GM12878 (cell line): ENCODE measurements at regions not wholly inside any gene's neighbourhood (a gene's known extent, or its start where the extent isn't known, plus 50 kb on each side); places are given as distances from the start of the nearest gene placed in this dataset.

ENCODE experiments used
- ATAC-seq: fragments of 200-7000 bp; cut with Tn5 transposase; 3 replicates; pipeline ENCODE4 v1.9.1; 2020; ENCODE audit warnings: mild to moderate bottlenecking, moderate library complexity
- BruUV-seq: library from RNA; stranded (reverse); fragments of 400-500 nt; replicated peaks from 2 replicates; lab custom pipeline; 2021; lab: Mats Ljungman, UMichigan
- CTCF ChIA-PET: fragments of 300-600 bp; sonication (Branson Sonifier 250); formaldehyde crosslinking; extraction: SDS; loops from one replicate; lab custom pipeline; 2021; ENCODE audit warnings: inconsistent platforms; lab: Yijun Ruan, JAX
- POLR2A ChIA-PET: fragments of 350-600 bp; formaldehyde crosslinking; extraction: SDS; loops from one replicate; lab custom pipeline; 2021; ENCODE audit warnings: inconsistent platforms; lab: Charles Lee
- RAD21 ChIA-PET: fragments of 300-600 bp; sonication (Branson Sonifier 250); formaldehyde crosslinking; loops from one replicate; lab custom pipeline; 2023; ENCODE audit warnings: antibody characterized with exemption; ENCODE audit not compliant: unreplicated experiment; lab: Charles Lee
- SMC1A ChIA-PET: fragments of 300-600 bp; sonication (Branson Sonifier 250); formaldehyde crosslinking; loops from one replicate; lab custom pipeline; 2023; ENCODE audit not compliant: unreplicated experiment, uncharacterized antibody; lab: Charles Lee
- DNase-seq: peaks from one replicate; pipeline ENCODE4 v3.0.0-alpha.2; 2011; ENCODE audit warnings: low read depth, low spot score
- FAIRE-seq: peaks from 3 replicates; lab custom pipeline; 2011; peaks lifted over from hg19 to GRCh38; lab: Jason Lieb, UNC
- H2AFZ ChIP-seq: 2 replicates; pipeline ENCODE4 v1.6.0; 2011; ENCODE audit warnings: low read depth, low read length, control low read depth; ENCODE audit not compliant: control insufficient read depth
- H3K27ac ChIP-seq: 2 replicates; pipeline ENCODE4 v1.5.1; 2011; ENCODE audit warnings: control low read depth; ENCODE audit not compliant: control insufficient read depth, insufficient read depth
- H3K27me3 ChIP-seq, 2 experiments: replicated peaks in 1 of 2; 2 replicates each; pipeline versions ENCODE4 v1.6.0 to v1.6.1; 2011; ENCODE audit warnings: low read length in 1 of 2; ENCODE audit not compliant: control insufficient read depth in 2 of 2, insufficient read depth in 2 of 2
- H3K36me3 ChIP-seq, 2 experiments: 2 replicates each; pipeline ENCODE4 v1.5.1; 2011; ENCODE audit warnings: low read length in 1 of 2; ENCODE audit not compliant: control insufficient read depth in 2 of 2, insufficient read depth in 2 of 2
- H3K4me1 ChIP-seq: 2 replicates; pipeline ENCODE4 v1.6.1; 2011; ENCODE audit warnings: mild to moderate bottlenecking, low read length, moderate library complexity, mixed read lengths; ENCODE audit not compliant: control insufficient read depth, insufficient read depth
- H3K4me2 ChIP-seq: 2 replicates; pipeline ENCODE4 v1.6.0; 2011; ENCODE audit warnings: control low read depth; ENCODE audit not compliant: control insufficient read depth, insufficient read depth
- H3K4me3 ChIP-seq: fragments of 200-600 bp; sonication (generic); 2 replicates; pipeline ENCODE4 v1.5.1; 2016
- H3K79me2 ChIP-seq: 2 replicates; pipeline ENCODE4 v1.6.0; 2011; ENCODE audit warnings: low read length; ENCODE audit not compliant: control insufficient read depth, insufficient read depth
- H3K9ac ChIP-seq: 2 replicates; pipeline ENCODE4 v1.8.0; 2011; ENCODE audit warnings: low read length, control low read depth, mixed read lengths; ENCODE audit not compliant: control insufficient read depth, insufficient read depth
- H3K9me3 ChIP-seq: replicated peaks from 3 replicates; pipeline ENCODE4 v1.5.1; 2011; ENCODE audit warnings: mild to moderate bottlenecking, low read length; ENCODE audit not compliant: control insufficient read depth, insufficient read depth
- H4K20me1 ChIP-seq: 2 replicates; pipeline ENCODE4 v1.6.0; 2011; ENCODE audit not compliant: control insufficient read depth, insufficient read depth
- FOXM1 ChIP-seq: IDR thresholded peaks from 2 replicates; pipeline ENCODE4 v1.6.1; 2012; ENCODE audit warnings: low read depth, mild to moderate bottlenecking, inconsistent platforms, low read length, moderate library complexity
- LARP7 ChIP-seq: fragments of 450-650 bp; IDR thresholded peaks from 2 replicates; pipeline ENCODE4 v1.6.1; 2017; ENCODE audit warnings: mild to moderate bottlenecking
- MYC ChIP-seq: IDR thresholded peaks from 2 replicates; pipeline ENCODE4 v1.6.1; 2011; ENCODE audit warnings: mild to moderate bottlenecking, low read length, moderate library complexity, inconsistent platforms; ENCODE audit not compliant: insufficient read depth, insufficient replicate concordance, insufficient read length, severe bottlenecking
- RUNX3 ChIP-seq: IDR thresholded peaks from 2 replicates; pipeline ENCODE4 v1.6.1; 2012; ENCODE audit warnings: low read length, inconsistent platforms
- SRF ChIP-seq, 2 experiments: IDR thresholded peaks; 2 replicates each; pipeline ENCODE4 v1.6.1; 2011; ENCODE audit warnings: low read depth in 2 of 2, low read length in 2 of 2, mild to moderate bottlenecking in 1 of 2, moderate library complexity in 1 of 2
- TARDBP ChIP-seq: IDR thresholded peaks from 2 replicates; pipeline ENCODE4 v1.6.1; 2016; ENCODE audit warnings: borderline replicate concordance
- ZBTB11 ChIP-seq: fragments of 450-650 bp; formaldehyde crosslinking; IDR thresholded peaks from 2 replicates; pipeline ENCODE4 v1.5.0; 2022; ENCODE audit warnings: mild to moderate bottlenecking, missing genetic modification characterization
- WGBS: methylation state at CpG from one replicate; pipeline ENCODE4 v1.1.6; 2016; ENCODE audit warnings: low lambda C conversion rate; ENCODE audit not compliant: insufficient replicate concordance, insufficient coverage; ENCODE audit errors: missing lambda C conversion rate; 5-methylcytosine and 5-hydroxymethylcytosine counted together
- in situ Hi-C: fragments of 300-500 bp; cut with MboI; formaldehyde crosslinking; loops from 9 replicates; pipeline ENCODE4 v1.14.3; 2018; ENCODE audit warnings: mixed read lengths
- intact Hi-C: fragments of 100-400 bp; cut with micrococcal nuclease; formaldehyde crosslinking; loops from one replicate; pipeline ENCODE4 v1.14.2; 2022; ENCODE audit not compliant: unreplicated experiment

- no peak overlapping the region for H3K9ac ChIP-seq
- ATAC-seq (no peak), DNase-seq (no peak), FAIRE-seq (no peak)
- in situ Hi-C loops = no loop called here
- H3K9me3 ChIP-seq = no peaks in the 10 kb centered on the region
- no peak overlapping the region for H3K4me3 ChIP-seq
- ChIA-PET POLR2A (no interaction called here), SMC1A (no interaction called here), RAD21 (no interaction called here), CTCF (no interaction called here)
- H3K4me1 ChIP-seq = no peaks in the 10 kb centered on the region
- H2AFZ ChIP-seq = no peak overlapping the region
- intact Hi-C loops = no loop called here
- no peaks in the 10 kb centered on the region for H4K20me1 ChIP-seq
- 56% methylated on average over 10 of the region's 10 CpGs for WGBS
- H3K36me3 ChIP-seq = no peaks in the 10 kb centered on the region
- TF ChIP-seq FOXM1 (no peak), ZBTB11 (no peak), LARP7 (no peak), RUNX3 (no peak), SRF (IDR thresholded peaks at IDR 0.05; ENCODE audit: low read depth in 2 of 2, low read length in 2 of 2) (no peak), TARDBP (no peak), MYC (no peak)
- BruUV-seq = no TSS peak
- H3K4me2 ChIP-seq = no peak overlapping the region
- H3K27me3 ChIP-seq = no peaks in the 10 kb centered on the region
- no peaks in the 10 kb centered on the region for H3K79me2 ChIP-seq
- no peak overlapping the region for H3K27ac ChIP-seq
These were observed 329.3 kb upstream of the ADCY2 start for GRCh38 chr5:7066471-7067235.
